ENCODE measurements at regions not wholly inside any gene's neighbourhood (a gene's known extent, or its start where the extent isn't known, plus 50 kb on each side); places are given as distances from the start of the nearest gene placed in this dataset.

DNA sequence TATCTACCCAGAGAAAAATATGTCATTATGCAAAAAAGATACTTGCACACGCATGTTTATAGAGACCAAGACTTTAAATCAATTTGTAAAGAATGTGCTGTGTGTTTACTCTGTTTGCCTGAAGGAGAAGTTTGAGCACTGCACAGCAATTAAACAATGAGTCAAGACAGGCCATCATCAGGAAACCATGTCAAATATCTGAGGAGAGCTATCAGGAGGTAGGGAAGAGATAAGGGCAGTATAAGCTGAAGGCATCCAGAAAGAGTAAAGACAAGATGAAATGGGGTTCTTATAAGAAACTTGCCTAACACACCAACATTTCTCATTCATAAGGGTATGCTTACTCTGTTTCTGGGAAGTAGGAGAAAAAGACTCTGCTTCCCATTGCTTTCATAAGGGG, 405.8 kb upstream of the PTGER4 start:
- no peak for DNase-seq (ENCODE audit: low spot score)
- CTCF ChIA-PET: no interaction called here
- intact Hi-C loops (cut with micrococcal nuclease; ENCODE audit: unreplicated experiment): no loop called here

GRCh38 chr5:40271476-40271875, 408.2 kb upstream of the PTGER4 start:
- POLR2A ChIA-PET (ENCODE audit: low non-redundant PET): no interaction called here
- CTCF ChIA-PET: no interaction called here
- Histone ChIP-seq H3K4me1 (ENCODE audit: insufficient read depth, low read length, poor library complexity, severe bottlenecking) (peaks cover 5% of the 10 kb centered on the region), H3K27me3 (replicated peaks; ENCODE audit: insufficient read depth, low read depth, low read length, poor library complexity) (no peaks in the 10 kb centered on the region), H3K9me3 (ENCODE audit: low read depth, low read length, poor library complexity, severe bottlenecking) (no peaks in the 10 kb centered on the region), H3K4me3 (ENCODE audit: low read depth, low read length, poor library complexity, severe bottlenecking) (no peak overlapping the region), H3K36me3 (ENCODE audit: insufficient read depth, low read length, poor library complexity, severe bottlenecking) (no peaks in the 10 kb centered on the region), H3K27ac (ENCODE audit: low read depth, low read length, poor library complexity, severe bottlenecking) (no peak overlapping the region)
- DNase-seq (ENCODE audit: low spot score): no peak
- intact Hi-C loops (cut with micrococcal nuclease; ENCODE audit: unreplicated experiment): no loop called here
- no peak for TF ChIP-seq CTCF (conservative IDR thresholded peaks at IDR 0.05; ENCODE audit: low read depth, low read length)
- TF ChIP-seq EZH2 (IDR thresholded peaks at IDR 0.05; ENCODE audit: borderline replicate concordance, low read depth, low read length, poor library complexity, severe bottlenecking): no peak
- no TSS peak for BruUV-seq (replicated peaks)

More for the DNA sequence above, 405.8 kb upstream of the PTGER4 start:
- no peaks in the 10 kb centered on the region for H3K9me3 ChIP-seq (ENCODE audit: low read depth, low read length, poor library complexity, severe bottlenecking)
- no peaks in the 10 kb centered on the region for H3K27me3 ChIP-seq (replicated peaks; ENCODE audit: insufficient read depth, low read depth, low read length, poor library complexity)
- no peak overlapping the region for H3K4me3 ChIP-seq (ENCODE audit: low read depth, low read length, poor library complexity, severe bottlenecking)
- no peak for TF ChIP-seq EZH2 (IDR thresholded peaks at IDR 0.05; ENCODE audit: borderline replicate concordance, low read depth, low read length, poor library complexity, severe bottlenecking)
- TF ChIP-seq CTCF (conservative IDR thresholded peaks at IDR 0.05; ENCODE audit: low read depth, low read length): no peak
- no peak overlapping the region for H3K27ac ChIP-seq (ENCODE audit: low read depth, low read length, poor library complexity, severe bottlenecking)
- peaks cover 10% of the 10 kb centered on the region for H3K4me1 ChIP-seq (ENCODE audit: insufficient read depth, low read length, poor library complexity, severe bottlenecking)
- POLR2A ChIA-PET (ENCODE audit: low non-redundant PET): no interaction called here
- no peaks in the 10 kb centered on the region for H3K36me3 ChIP-seq (ENCODE audit: insufficient read depth, low read length, poor library complexity, severe bottlenecking)
- no TSS peak for BruUV-seq (replicated peaks)

DNA sequence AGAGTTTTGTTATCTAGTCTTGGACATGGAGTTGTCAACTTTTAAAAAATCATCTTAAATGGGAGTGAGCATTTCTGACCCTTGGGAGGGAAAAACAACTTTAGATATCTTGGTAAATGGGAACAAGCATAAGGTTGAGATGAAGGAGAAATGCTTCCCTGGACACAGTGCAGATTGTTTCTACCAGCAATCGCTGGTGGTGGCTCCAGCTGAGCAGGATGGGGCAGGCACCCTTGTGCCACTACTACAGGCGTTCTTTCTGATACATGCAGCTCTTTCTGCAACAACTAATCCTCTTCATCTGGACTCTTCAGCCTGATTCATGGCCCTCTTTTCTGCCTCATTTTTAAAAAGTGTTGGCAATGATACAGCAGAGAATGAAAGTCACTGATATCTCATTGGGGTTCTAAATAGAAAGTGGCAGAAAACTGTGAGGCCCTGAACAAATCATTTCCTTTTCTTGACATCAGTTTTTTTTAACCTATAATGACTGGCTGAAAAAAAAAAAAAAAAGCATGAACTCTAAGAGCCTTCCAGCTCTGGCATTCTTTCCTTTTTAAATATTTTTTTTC, 409.4 kb upstream of the PTGER4 start:
- TF ChIP-seq CTCF (conservative IDR thresholded peaks at IDR 0.05; ENCODE audit: low read depth, low read length) (no peak), EZH2 (IDR thresholded peaks at IDR 0.05; ENCODE audit: borderline replicate concordance, low read depth, low read length, poor library complexity, severe bottlenecking) (no peak)
- H3K36me3 ChIP-seq (ENCODE audit: insufficient read depth, low read length, poor library complexity, severe bottlenecking): no peaks in the 10 kb centered on the region
- H3K4me3 ChIP-seq (ENCODE audit: low read depth, low read length, poor library complexity, severe bottlenecking): no peak overlapping the region
- H3K9me3 ChIP-seq (ENCODE audit: low read depth, low read length, poor library complexity, severe bottlenecking): no peaks in the 10 kb centered on the region
- no peak overlapping the region for H3K27ac ChIP-seq (ENCODE audit: low read depth, low read length, poor library complexity, severe bottlenecking)
- POLR2A ChIA-PET (ENCODE audit: low non-redundant PET): no interaction called here
- no peak for DNase-seq (ENCODE audit: low spot score)
- CTCF ChIA-PET: no interaction called here
- H3K27me3 ChIP-seq (replicated peaks; ENCODE audit: insufficient read depth, low read depth, low read length, poor library complexity): no peaks in the 10 kb centered on the region
- peaks cover 5% of the 10 kb centered on the region for H3K4me1 ChIP-seq (ENCODE audit: insufficient read depth, low read length, poor library complexity, severe bottlenecking)
- intact Hi-C loops (cut with micrococcal nuclease; ENCODE audit: unreplicated experiment): no loop called here
- no TSS peak for BruUV-seq (replicated peaks)

Measured in A673 (cell line).